Smooth muscle cell (in vitro differentiated cells): ENCODE measurements at regions not wholly inside any gene's neighbourhood (a gene's known extent, or its start where the extent isn't known, plus 50 kb on each side); places are given as distances from the start of the nearest gene placed in this dataset.

Source experiments
- DNase-seq: peaks from one replicate; lab custom pipeline; 2025; ENCODE audit not compliant: unreplicated experiment; lab: John Stamatoyannopoulos, UW
- H2AFZ ChIP-seq: fragments of 200-600 bp; sonication (generic); 2 replicates; pipeline ENCODE4 v1.6.0; 2016; ENCODE audit warnings: antibody characterized with exemption, low read depth, mild to moderate bottlenecking
- H3F3A ChIP-seq: fragments of 200-600 bp; sonication (generic); 2 replicates; pipeline ENCODE4 v1.6.0; 2017; ENCODE audit warnings: antibody characterized with exemption, low read depth
- H3K27ac ChIP-seq: fragments of 200-600 bp; sonication (generic); 2 replicates; pipeline ENCODE4 v1.5.1; 2016; ENCODE audit warnings: low read depth, mild to moderate bottlenecking
- H3K27me3 ChIP-seq: fragments of 200-600 bp; sonication (generic); 2 replicates; pipeline ENCODE4 v1.6.1; 2016; ENCODE audit warnings: low read depth, mild to moderate bottlenecking
- H3K36me3 ChIP-seq: fragments of 200-600 bp; sonication (generic); 2 replicates; pipeline ENCODE4 v1.5.1; 2016; ENCODE audit warnings: low read depth
- H3K4me1 ChIP-seq: fragments of 200-600 bp; sonication (generic); 2 replicates; pipeline ENCODE4 v1.5.1; 2016; ENCODE audit warnings: low read depth
- H3K4me2 ChIP-seq: fragments of 200-600 bp; sonication (generic); 2 replicates; pipeline ENCODE4 v1.6.0; 2016; ENCODE audit warnings: mild to moderate bottlenecking
- H3K4me3 ChIP-seq: fragments of 200-600 bp; sonication (generic); 2 replicates; pipeline ENCODE4 v1.5.1; 2016; ENCODE audit warnings: mild to moderate bottlenecking
- H3K79me2 ChIP-seq: fragments of 200-600 bp; sonication (generic); 2 replicates; pipeline ENCODE4 v1.6.0; 2016; ENCODE audit warnings: low read depth, mild to moderate bottlenecking
- H3K9ac ChIP-seq: fragments of 200-600 bp; sonication (generic); 2 replicates; pipeline ENCODE4 v1.6.0; 2016; ENCODE audit warnings: low read depth
- H3K9me3 ChIP-seq: fragments of 200-600 bp; sonication (generic); replicated peaks from 2 replicates; pipeline ENCODE4 v1.5.1; 2016; ENCODE audit warnings: low read depth
- H4K20me1 ChIP-seq: fragments of 200-600 bp; sonication (generic); 2 replicates; pipeline ENCODE4 v1.6.0; 2016; ENCODE audit warnings: low read depth
- CTCF ChIP-seq: fragments of 200-600 bp; sonication (generic); IDR thresholded peaks from 2 replicates; pipeline ENCODE4 v1.5.1; 2017; ENCODE audit warnings: borderline replicate concordance, mild to moderate bottlenecking, antibody characterized with exemption; ENCODE audit not compliant: insufficient read depth, poor library complexity, severe bottlenecking
- WGBS: methylation state at CpG from one replicate; pipeline ENCODE4 v1.1.7; 2016; ENCODE audit warnings: low lambda C conversion rate; 5-methylcytosine and 5-hydroxymethylcytosine counted together

GRCh38 chr5:61689153-61689846 lies 357.2 kb downstream of the ZSWIM6 start:
- Histone ChIP-seq H3K79me2 (no peaks in the 10 kb centered on the region), H4K20me1 (no peaks in the 10 kb centered on the region), H3K9me3 (no peaks in the 10 kb centered on the region), H3K27me3 (no peaks in the 10 kb centered on the region), H3K4me2 (no peak overlapping the region), H3F3A (no peaks in the 10 kb centered on the region), H3K27ac (no peak overlapping the region), H3K4me1 (no peaks in the 10 kb centered on the region), H3K36me3 (no peaks in the 10 kb centered on the region), H2AFZ (no peak overlapping the region), H3K4me3 (no peak overlapping the region), H3K9ac (no peak overlapping the region)
- TF ChIP-seq CTCF: no peak
- 83% methylated on average over 3 of the region's 3 CpGs for WGBS
- no peak for DNase-seq

DNA sequence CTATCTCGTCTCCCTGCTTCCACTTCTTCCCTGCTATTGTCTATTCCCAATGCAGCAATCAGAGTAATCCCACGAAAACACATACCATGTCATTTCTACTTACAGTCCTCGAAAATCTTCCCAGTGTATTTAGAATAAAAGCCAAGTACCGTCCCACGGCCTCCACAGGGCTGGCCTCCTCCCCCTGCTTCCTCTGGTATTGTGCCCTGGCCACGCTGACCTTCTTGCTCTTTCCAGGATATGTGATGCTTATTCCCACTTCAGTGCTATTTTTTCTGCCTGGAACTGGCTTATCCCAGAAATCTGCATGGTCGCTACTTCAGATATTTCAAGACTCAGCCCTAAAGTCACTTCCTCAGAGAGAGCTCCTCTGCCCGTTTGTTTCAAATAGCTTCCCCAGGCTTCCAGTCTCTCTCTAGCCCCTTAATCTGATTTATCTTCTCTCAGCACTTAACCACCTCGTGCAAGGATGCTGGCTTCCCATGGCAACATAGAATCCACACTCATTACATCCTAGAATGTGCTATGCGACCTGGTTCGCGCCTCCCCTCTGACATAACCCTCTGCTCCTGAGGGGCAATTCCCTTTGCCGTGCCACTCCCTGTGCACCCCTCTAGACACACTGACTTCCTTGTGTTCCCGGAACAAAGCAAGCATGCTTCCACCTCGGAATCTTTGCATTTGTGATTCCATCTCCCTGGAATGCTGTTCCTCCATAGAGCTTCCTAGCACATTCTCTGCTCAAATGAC lies 365.9 kb downstream of the ZSWIM6 start:
- H3K4me1 ChIP-seq: no peaks in the 10 kb centered on the region
- no peak for TF ChIP-seq CTCF
- H3K27ac ChIP-seq: no peak overlapping the region
- H3K4me2 ChIP-seq: no peak overlapping the region
- no peaks in the 10 kb centered on the region for H3K36me3 ChIP-seq
- no peak overlapping the region for H2AFZ ChIP-seq
- no peak overlapping the region for H3K9ac ChIP-seq
- 71% methylated on average over 15 of the region's 15 CpGs for WGBS
- H3K79me2 ChIP-seq: no peaks in the 10 kb centered on the region
- H3K9me3 ChIP-seq: no peaks in the 10 kb centered on the region
- H3K27me3 ChIP-seq: no peaks in the 10 kb centered on the region
- DNase-seq: no peak
- H4K20me1 ChIP-seq: no peaks in the 10 kb centered on the region
- H3F3A ChIP-seq: no peaks in the 10 kb centered on the region
- no peak overlapping the region for H3K4me3 ChIP-seq

DNA sequence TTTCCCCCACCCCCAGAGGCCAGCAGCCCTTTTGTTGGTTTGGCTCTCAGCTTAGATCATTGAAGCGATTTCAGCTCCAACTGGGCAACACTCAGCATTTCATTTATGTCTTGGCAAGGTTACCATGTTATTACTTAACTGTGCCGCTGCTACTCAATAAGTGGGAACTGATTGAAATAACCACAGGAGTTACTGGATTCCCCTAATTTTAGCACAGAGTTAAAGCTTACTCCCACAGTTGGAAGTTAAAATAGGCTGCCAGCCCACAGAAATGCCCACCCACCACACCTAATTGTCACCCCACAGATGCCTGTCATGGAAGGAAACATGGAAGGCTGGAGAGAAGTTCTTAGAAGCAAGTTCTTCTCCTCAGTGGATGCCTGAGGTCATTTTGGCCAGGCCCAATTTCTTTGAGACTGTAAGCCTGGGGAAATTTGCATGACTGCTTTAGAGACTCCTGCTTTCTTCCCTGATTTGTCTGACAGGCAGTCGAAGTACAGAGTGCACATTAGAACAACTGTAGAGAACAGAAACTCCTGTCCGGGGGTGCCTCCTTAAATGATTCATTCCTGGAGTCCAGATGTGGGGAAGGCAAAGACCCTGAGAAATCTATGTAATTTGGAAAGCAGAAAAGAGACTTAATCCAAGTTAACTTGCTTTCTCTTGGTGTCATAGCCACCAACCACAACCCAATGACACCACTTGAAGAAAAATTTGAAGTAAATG lies 370.0 kb downstream of the ZSWIM6 start:
- DNase-seq: no peak
- no peak overlapping the region for H3K4me3 ChIP-seq
- H3K9ac ChIP-seq: no peak overlapping the region
- H3K36me3 ChIP-seq: no peaks in the 10 kb centered on the region
- H4K20me1 ChIP-seq: no peaks in the 10 kb centered on the region
- H3K27ac ChIP-seq: no peak overlapping the region
- H3K4me1 ChIP-seq: no peaks in the 10 kb centered on the region
- no peaks in the 10 kb centered on the region for H3K79me2 ChIP-seq
- no peak overlapping the region for H2AFZ ChIP-seq
- H3F3A ChIP-seq: no peaks in the 10 kb centered on the region
- WGBS: 66% methylated on average over 4 of the region's 4 CpGs
- H3K27me3 ChIP-seq: no peaks in the 10 kb centered on the region
- no peak for TF ChIP-seq CTCF
- H3K4me2 ChIP-seq: no peak overlapping the region
- no peaks in the 10 kb centered on the region for H3K9me3 ChIP-seq
